Activated CD8-positive, alpha-beta T cell treated with anti-CD3 and anti-CD28 coated beads for 36 hours (primary cell): ENCODE measurements at regions not wholly inside any gene's neighbourhood (a gene's known extent, or its start where the extent isn't known, plus 50 kb on each side); places are given as distances from the start of the nearest gene placed in this dataset.

Experiments
- ATAC-seq: fragments of 200-7000 bp; cut with Tn5 transposase; one replicate; pipeline ENCODE4 v1.10.0; 2021; ENCODE audit warnings: mild to moderate bottlenecking, moderate library complexity
- CTCF ChIA-PET: fragments of 350-600 bp; sonication (Branson Sonifier 250); formaldehyde crosslinking; loops from one replicate; lab custom pipeline; 2021; ENCODE audit warnings: antibody characterized with exemption; lab: Charles Lee
- POLR2A ChIA-PET: fragments of 350-600 bp; sonication (Branson Sonifier 250); formaldehyde crosslinking; loops from one replicate; lab custom pipeline; 2021; ENCODE audit warnings: antibody characterized with exemption; lab: Charles Lee
- DNase-seq: peaks from one replicate; pipeline ENCODE4 v3.0.0-alpha.2; 2020
- H3K27ac Mint-ChIP-seq: one replicate; pipeline ENCODE4 v1.8.0; 2021; ENCODE audit warnings: mild to moderate bottlenecking, mixed read lengths
- H3K27me3 Mint-ChIP-seq: one replicate; pipeline ENCODE4 v1.8.0; 2021; ENCODE audit warnings: mixed read lengths
- H3K36me3 Mint-ChIP-seq: one replicate; pipeline ENCODE4 v1.8.0; 2021; ENCODE audit warnings: low read depth, mixed read lengths
- H3K4me1 Mint-ChIP-seq: one replicate; pipeline ENCODE4 v1.8.0; 2021; ENCODE audit warnings: low read depth, mixed read lengths
- H3K4me3 Mint-ChIP-seq: one replicate; pipeline ENCODE4 v1.8.0; 2021; ENCODE audit warnings: mild to moderate bottlenecking, moderate library complexity, mixed read lengths
- H3K9me3 Mint-ChIP-seq: one replicate; pipeline ENCODE4 v1.8.0; 2021; ENCODE audit warnings: mixed read lengths
- intact Hi-C: fragments of 100-400 bp; cut with micrococcal nuclease; formaldehyde crosslinking; loops from one replicate; pipeline ENCODE4 v1.10.0; 2022
- TF ChIP-seq, protein P1 (sequence below): fragments of 200-600 bp; IDR thresholded peaks from one replicate; pipeline ENCODE4 v1.8.0; 2022; ENCODE audit warnings: antibody characterized with exemption, mild to moderate bottlenecking

DNA sequence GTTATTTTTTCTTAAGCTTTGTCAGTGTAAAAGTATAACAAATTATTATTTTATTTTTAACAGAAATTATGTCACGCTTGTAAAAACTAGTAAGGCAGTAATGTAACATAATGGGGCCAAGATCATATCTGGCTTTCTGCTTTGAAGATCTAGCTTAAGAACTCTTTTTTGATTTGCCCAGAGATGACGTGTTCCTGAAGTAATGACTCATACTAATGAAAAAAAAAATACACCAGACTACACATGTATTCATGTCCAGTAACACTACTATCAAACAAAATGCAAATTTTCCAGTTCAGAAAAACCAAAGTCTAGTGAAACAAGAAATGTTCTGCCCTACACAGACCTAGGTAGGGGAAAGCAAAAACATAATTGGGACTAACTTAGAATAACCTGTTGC is 432.2 kb upstream of the ATXN7L3B start:
- intact Hi-C loops: no loop called here
- TF ChIP-seq, protein P1, sequence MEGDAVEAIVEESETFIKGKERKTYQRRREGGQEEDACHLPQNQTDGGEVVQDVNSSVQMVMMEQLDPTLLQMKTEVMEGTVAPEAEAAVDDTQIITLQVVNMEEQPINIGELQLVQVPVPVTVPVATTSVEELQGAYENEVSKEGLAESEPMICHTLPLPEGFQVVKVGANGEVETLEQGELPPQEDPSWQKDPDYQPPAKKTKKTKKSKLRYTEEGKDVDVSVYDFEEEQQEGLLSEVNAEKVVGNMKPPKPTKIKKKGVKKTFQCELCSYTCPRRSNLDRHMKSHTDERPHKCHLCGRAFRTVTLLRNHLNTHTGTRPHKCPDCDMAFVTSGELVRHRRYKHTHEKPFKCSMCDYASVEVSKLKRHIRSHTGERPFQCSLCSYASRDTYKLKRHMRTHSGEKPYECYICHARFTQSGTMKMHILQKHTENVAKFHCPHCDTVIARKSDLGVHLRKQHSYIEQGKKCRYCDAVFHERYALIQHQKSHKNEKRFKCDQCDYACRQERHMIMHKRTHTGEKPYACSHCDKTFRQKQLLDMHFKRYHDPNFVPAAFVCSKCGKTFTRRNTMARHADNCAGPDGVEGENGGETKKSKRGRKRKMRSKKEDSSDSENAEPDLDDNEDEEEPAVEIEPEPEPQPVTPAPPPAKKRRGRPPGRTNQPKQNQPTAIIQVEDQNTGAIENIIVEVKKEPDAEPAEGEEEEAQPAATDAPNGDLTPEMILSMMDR: no peak
- DNase-seq (no peak), ATAC-seq (no peak)
- Mint-ChIP-seq H3K4me3 (no peak overlapping the region), H3K9me3 (no peaks in the 10 kb centered on the region), H3K36me3 (no peaks in the 10 kb centered on the region), H3K27me3 (no peaks in the 10 kb centered on the region), H3K4me1 (no peaks in the 10 kb centered on the region), H3K27ac (no peak overlapping the region)
- ChIA-PET POLR2A (no interaction called here), CTCF (no interaction called here)

DNA sequence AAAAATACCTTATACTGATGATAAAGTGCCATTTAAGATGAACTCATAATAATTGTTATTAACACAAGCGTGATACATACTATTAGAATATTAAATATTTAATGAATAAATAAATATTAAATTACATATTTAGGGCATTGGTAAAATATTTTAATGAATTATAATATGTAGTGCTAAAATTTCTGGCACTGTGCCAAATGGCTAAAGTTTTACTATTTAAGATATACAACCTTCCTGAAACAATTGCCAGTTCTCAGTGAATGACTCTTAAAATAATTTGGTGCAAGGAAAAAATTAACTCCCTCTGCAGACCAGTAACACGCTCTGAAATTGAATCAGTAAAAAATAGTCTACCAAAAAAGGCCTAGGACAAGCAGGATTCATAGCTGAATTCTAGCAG is 428.9 kb upstream of the ATXN7L3B start:
- Mint-ChIP-seq H3K4me3 (no peak overlapping the region), H3K27ac (no peak overlapping the region), H3K27me3 (no peaks in the 10 kb centered on the region), H3K4me1 (no peaks in the 10 kb centered on the region), H3K9me3 (no peaks in the 10 kb centered on the region), H3K36me3 (no peaks in the 10 kb centered on the region)
- intact Hi-C loops: no loop called here
- CTCF ChIA-PET: interaction anchor here (1.0 kb wide), 1 partner anchor 87 kb away, joined by 3 read pairs; no protein-coding TSS in a partner anchor
- no peak for ATAC-seq
- TF ChIP-seq, protein P1: no peak
- POLR2A ChIA-PET: interaction anchor here (0.6 kb wide), 1 partner anchor 639 kb away, joined by 4 read pairs; no protein-coding TSS in a partner anchor
- DNase-seq: no peak

DNA sequence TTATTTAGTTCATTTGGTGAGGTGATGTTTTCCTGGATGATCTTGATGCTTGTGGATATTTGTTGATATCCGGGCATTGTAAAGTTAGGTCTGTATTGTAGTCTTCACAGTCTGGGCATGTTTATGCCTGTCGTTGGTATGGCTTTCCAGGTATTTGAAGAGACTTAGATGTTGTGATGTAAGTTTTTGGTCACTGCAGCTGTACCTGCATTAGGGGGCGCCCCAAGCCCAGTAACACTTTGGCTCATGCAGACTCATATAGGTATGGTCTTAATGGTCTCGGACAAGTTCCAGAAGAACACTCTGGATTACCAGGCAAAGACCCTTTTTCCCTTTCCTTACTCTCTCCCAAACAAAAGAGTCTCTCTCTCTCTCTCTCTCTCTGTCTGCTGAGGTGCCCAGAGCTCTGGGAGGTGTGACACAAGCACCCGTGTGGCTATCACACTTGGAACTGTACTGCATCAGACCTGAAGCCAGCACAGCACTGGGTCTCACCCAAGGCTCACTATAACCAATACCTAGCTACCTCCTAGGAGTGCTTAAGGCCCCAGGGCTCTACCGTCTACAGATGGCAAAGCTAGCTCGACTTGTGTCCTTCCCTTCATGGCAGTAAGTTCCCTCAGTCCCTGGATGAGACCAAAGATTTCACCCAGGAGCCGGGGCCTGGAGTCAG is 425.8 kb upstream of the ATXN7L3B start:
- Mint-ChIP-seq H3K27me3 (no peaks in the 10 kb centered on the region), H3K4me3 (no peak overlapping the region), H3K4me1 (no peaks in the 10 kb centered on the region), H3K9me3 (no peaks in the 10 kb centered on the region), H3K36me3 (no peaks in the 10 kb centered on the region), H3K27ac (no peak overlapping the region)
- TF ChIP-seq, protein P1: no peak
- POLR2A ChIA-PET: no interaction called here
- ATAC-seq (peak; percentile 42), DNase-seq (peak; percentile 21)
- CTCF ChIA-PET: no interaction called here
- intact Hi-C loops: no loop called here

DNA sequence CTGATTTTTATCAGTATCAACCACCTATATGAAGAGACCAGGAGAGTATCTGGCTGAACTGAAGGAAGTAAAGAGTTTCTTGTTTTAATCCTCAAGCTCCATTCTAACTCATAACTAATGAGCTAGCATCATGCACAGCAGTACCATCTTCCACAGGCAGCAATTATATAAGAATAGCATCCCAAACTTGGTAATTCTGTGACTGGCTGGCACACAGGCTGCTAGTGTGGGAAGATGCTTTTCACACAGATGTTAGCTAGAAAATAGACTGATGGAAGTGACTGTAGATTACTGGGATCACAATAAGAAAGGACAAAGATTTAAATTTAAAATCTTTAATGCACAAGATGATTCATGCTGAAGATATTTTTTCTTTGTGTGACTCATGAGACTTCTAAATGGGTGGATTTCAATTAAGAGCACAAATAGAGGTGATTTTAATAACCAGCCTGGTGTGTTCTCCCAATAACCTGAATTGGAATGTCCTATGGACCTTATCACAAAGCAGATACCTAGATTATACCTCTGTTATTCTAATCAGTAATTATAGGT is 417.7 kb upstream of the ATXN7L3B start:
- intact Hi-C loops: no loop called here
- ChIA-PET POLR2A (no interaction called here), CTCF (no interaction called here)
- H3K27me3 Mint-ChIP-seq: no peaks in the 10 kb centered on the region
- H3K27ac Mint-ChIP-seq: no peak overlapping the region
- no peak for DNase-seq
- no peaks in the 10 kb centered on the region for H3K9me3 Mint-ChIP-seq
- ATAC-seq: no peak
- no peaks in the 10 kb centered on the region for H3K4me1 Mint-ChIP-seq
- TF ChIP-seq, protein P1: no peak
- H3K4me3 Mint-ChIP-seq: no peak overlapping the region
- H3K36me3 Mint-ChIP-seq: no peaks in the 10 kb centered on the region

DNA sequence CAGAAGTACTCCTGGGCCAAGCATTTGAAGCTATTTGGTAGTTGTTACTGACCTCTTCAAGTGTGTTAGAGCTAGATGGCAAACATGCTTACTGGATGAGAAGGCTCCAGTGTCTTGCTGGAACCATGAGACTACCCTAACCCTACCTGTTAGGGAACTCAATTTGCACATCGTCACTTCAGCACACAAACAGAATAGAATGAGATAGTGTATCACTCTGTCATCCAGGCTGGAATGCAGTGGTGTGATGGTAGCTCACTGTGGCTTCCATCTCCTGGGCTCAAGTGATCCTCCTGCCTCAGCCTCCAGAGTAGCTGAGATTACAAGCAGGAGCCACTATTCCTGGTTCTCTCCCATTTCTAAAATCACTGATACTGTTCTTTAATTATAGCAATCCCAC is 417.0 kb upstream of the ATXN7L3B start:
- TF ChIP-seq, protein P1: no peak
- Mint-ChIP-seq H3K9me3 (no peaks in the 10 kb centered on the region), H3K4me3 (no peak overlapping the region), H3K36me3 (no peaks in the 10 kb centered on the region), H3K4me1 (no peaks in the 10 kb centered on the region), H3K27me3 (no peaks in the 10 kb centered on the region), H3K27ac (no peak overlapping the region)
- POLR2A ChIA-PET: no interaction called here
- no peak for ATAC-seq
- no peak for DNase-seq
- CTCF ChIA-PET: no interaction called here
- intact Hi-C loops: no loop called here
